ENCODE measurements at regions not wholly inside any gene's neighbourhood (a gene's known extent, or its start where the extent isn't known, plus 50 kb on each side); places are given as distances from the start of the nearest gene placed in this dataset.

- no peak for DNase-seq (ENCODE audit: low read depth)
- H3K4me3 ChIP-seq (ENCODE audit: low read depth, low read length) = no peak overlapping the region
- TF ChIP-seq CTCF (IDR thresholded peaks at IDR 0.05; ENCODE audit: low read depth, low read length, missing control alignments) = no peak
- in situ Hi-C loops (cut with HindIII; ENCODE audit: low sequenced_read_pairs) = no loop called here
Observed at GRCh38 chr7:106957766-106958165, 86.7 kb upstream of the PRKAR2B start.

- DNase-seq (ENCODE audit: low read depth) = no peak
- TF ChIP-seq CTCF (IDR thresholded peaks at IDR 0.05; ENCODE audit: low read depth, low read length, missing control alignments) = peak; percentile 17
- H3K4me3 ChIP-seq (ENCODE audit: low read depth, low read length) = no peak overlapping the region
- in situ Hi-C loops (cut with HindIII; ENCODE audit: low sequenced_read_pairs) = no loop called here
Observed at GRCh38 chr7:106959753-106960152, 84.8 kb upstream of the PRKAR2B start.

GRCh38 chr7:106962751-106963150, 81.8 kb upstream of the PRKAR2B start:
- in situ Hi-C loops (cut with HindIII; ENCODE audit: low sequenced_read_pairs) = no loop called here

GRCh38 chr7:106964466-106964865, 80.0 kb upstream of the PRKAR2B start:
- H3K4me3 ChIP-seq (ENCODE audit: low read depth, low read length) = no peak overlapping the region
- TF ChIP-seq CTCF (IDR thresholded peaks at IDR 0.05; ENCODE audit: low read depth, low read length, missing control alignments) = no peak
- in situ Hi-C loops (cut with HindIII; ENCODE audit: low sequenced_read_pairs) = no loop called here
- DNase-seq (ENCODE audit: low read depth) = no peak

More at GRCh38 chr7:106962751-106963150, 81.8 kb upstream of the PRKAR2B start:
- DNase-seq (ENCODE audit: low read depth) = no peak
- no peak for TF ChIP-seq CTCF (IDR thresholded peaks at IDR 0.05; ENCODE audit: low read depth, low read length, missing control alignments)
- H3K4me3 ChIP-seq (ENCODE audit: low read depth, low read length) = no peak overlapping the region

- in situ Hi-C loops (cut with HindIII; ENCODE audit: low sequenced_read_pairs) = no loop called here
- TF ChIP-seq CTCF (IDR thresholded peaks at IDR 0.05; ENCODE audit: low read depth, low read length, missing control alignments) = no peak
- H3K4me3 ChIP-seq (ENCODE audit: low read depth, low read length) = no peak overlapping the region
- DNase-seq (ENCODE audit: low read depth) = no peak
Observed at GRCh38 chr7:106965108-106965507, 79.4 kb upstream of the PRKAR2B start.

GRCh38 chr7:106966121-106966520, 78.4 kb upstream of the PRKAR2B start:
- in situ Hi-C loops (cut with HindIII; ENCODE audit: low sequenced_read_pairs) = no loop called here
- no peak for DNase-seq (ENCODE audit: low read depth)
- no peak overlapping the region for H3K4me3 ChIP-seq (ENCODE audit: low read depth, low read length)
- no peak for TF ChIP-seq CTCF (IDR thresholded peaks at IDR 0.05; ENCODE audit: low read depth, low read length, missing control alignments)

GRCh38 chr7:106968160-106968559, 76.3 kb upstream of the PRKAR2B start:
- H3K4me3 ChIP-seq (ENCODE audit: low read depth, low read length) = no peak overlapping the region
- no peak for TF ChIP-seq CTCF (IDR thresholded peaks at IDR 0.05; ENCODE audit: low read depth, low read length, missing control alignments)
- in situ Hi-C loops (cut with HindIII; ENCODE audit: low sequenced_read_pairs) = no loop called here
- DNase-seq (ENCODE audit: low read depth) = no peak

All from astrocyte of the cerebellum (primary cell).